ENCODE measurements at regions not wholly inside any gene's neighbourhood (a gene's known extent, or its start where the extent isn't known, plus 50 kb on each side); places are given as distances from the start of the nearest gene placed in this dataset.
"Not testable (repeated sequence)": the region's sequence is repeated elsewhere in the genome, so short reads cannot be mapped to it uniquely, and the experiment has no call there.

- Histone ChIP-seq H3K36me3 (ENCODE audit: control insufficient read depth, insufficient read depth, low read length) (no peaks in the 10 kb centered on the region), H3K4me3 (ENCODE audit: low read depth, low read length) (no peak overlapping the region), H3K27me3 (ENCODE audit: control insufficient read depth, insufficient read depth, low read length) (no peaks in the 10 kb centered on the region), H3K9ac (ENCODE audit: low read length) (no peak overlapping the region), H3K27ac (ENCODE audit: low read depth, low read length) (no peak overlapping the region), H3K9me3 (ENCODE audit: control insufficient read depth, insufficient read depth, low read depth, low read length) (peaks cover 4% of the 10 kb centered on the region; the same call in 1 of the 2 replicates), H3K4me1 (ENCODE audit: control insufficient read depth, insufficient read depth, low read length) (no peaks in the 10 kb centered on the region)
Observed at GRCh38 chr15:89028036-89028435, 60.2 kb upstream of the ABHD2 start.

GRCh38 chr15:89030311-89030710 lies 57.9 kb upstream of the ABHD2 start:
- H3K27me3 ChIP-seq (ENCODE audit: control insufficient read depth, insufficient read depth, low read length), result no peaks in the 10 kb centered on the region
- H3K9me3 ChIP-seq (ENCODE audit: control insufficient read depth, insufficient read depth, low read depth, low read length), result peaks cover 4% of the 10 kb centered on the region; the same call in 1 of the 2 replicates
- H3K4me1 ChIP-seq (ENCODE audit: control insufficient read depth, insufficient read depth, low read length), result no peaks in the 10 kb centered on the region
- no peaks in the 10 kb centered on the region for H3K36me3 ChIP-seq (ENCODE audit: control insufficient read depth, insufficient read depth, low read length)
- no peak overlapping the region for H3K9ac ChIP-seq (ENCODE audit: low read length)
- no peak overlapping the region for H3K4me3 ChIP-seq (ENCODE audit: low read depth, low read length)
- H3K27ac ChIP-seq (ENCODE audit: low read depth, low read length), result no peak overlapping the region

GRCh38 chr15:89031637-89032285 lies 56.5 kb upstream of the ABHD2 start:
- H3K4me3 ChIP-seq (ENCODE audit: low read depth, low read length); H3K36me3 ChIP-seq (ENCODE audit: control insufficient read depth, insufficient read depth, low read length); H3K27me3 ChIP-seq (ENCODE audit: control insufficient read depth, insufficient read depth, low read length); H3K9me3 ChIP-seq (ENCODE audit: control insufficient read depth, insufficient read depth, low read depth, low read length); H3K9ac ChIP-seq (ENCODE audit: low read length); H3K4me1 ChIP-seq (ENCODE audit: control insufficient read depth, insufficient read depth, low read length); H3K27ac ChIP-seq (ENCODE audit: low read depth, low read length): not testable (repeated sequence)

- Histone ChIP-seq H3K4me3 (ENCODE audit: low read depth, low read length) (no peak overlapping the region), H3K4me1 (ENCODE audit: control insufficient read depth, insufficient read depth, low read length) (no peaks in the 10 kb centered on the region), H3K9ac (ENCODE audit: low read length) (no peak overlapping the region), H3K27ac (ENCODE audit: low read depth, low read length) (no peak overlapping the region), H3K36me3 (ENCODE audit: control insufficient read depth, insufficient read depth, low read length) (no peaks in the 10 kb centered on the region), H3K27me3 (ENCODE audit: control insufficient read depth, insufficient read depth, low read length) (no peaks in the 10 kb centered on the region), H3K9me3 (ENCODE audit: control insufficient read depth, insufficient read depth, low read depth, low read length) (no peaks in the 10 kb centered on the region)
Observed at GRCh38 chr15:89034305-89034704, 54.0 kb upstream of the ABHD2 start.

- H3K9me3 ChIP-seq (ENCODE audit: control insufficient read depth, insufficient read depth, low read depth, low read length), result no peaks in the 10 kb centered on the region
- H3K4me3 ChIP-seq (ENCODE audit: low read depth, low read length), result no peak overlapping the region
- H3K27me3 ChIP-seq (ENCODE audit: control insufficient read depth, insufficient read depth, low read length), result no peaks in the 10 kb centered on the region
- no peaks in the 10 kb centered on the region for H3K36me3 ChIP-seq (ENCODE audit: control insufficient read depth, insufficient read depth, low read length)
- H3K9ac ChIP-seq (ENCODE audit: low read length), result no peak overlapping the region
- no peaks in the 10 kb centered on the region for H3K4me1 ChIP-seq (ENCODE audit: control insufficient read depth, insufficient read depth, low read length)
- H3K27ac ChIP-seq (ENCODE audit: low read depth, low read length), result no peak overlapping the region
Observed at GRCh38 chr15:89035150-89035549, 53.1 kb upstream of the ABHD2 start.

GRCh38 chr15:89035658-89036057 lies 52.6 kb upstream of the ABHD2 start:
- Histone ChIP-seq H3K4me1 (ENCODE audit: control insufficient read depth, insufficient read depth, low read length) (no peaks in the 10 kb centered on the region), H3K27ac (ENCODE audit: low read depth, low read length) (no peak overlapping the region), H3K9me3 (ENCODE audit: control insufficient read depth, insufficient read depth, low read depth, low read length) (no peaks in the 10 kb centered on the region), H3K27me3 (ENCODE audit: control insufficient read depth, insufficient read depth, low read length) (no peaks in the 10 kb centered on the region), H3K4me3 (ENCODE audit: low read depth, low read length) (no peak overlapping the region), H3K36me3 (ENCODE audit: control insufficient read depth, insufficient read depth, low read length) (no peaks in the 10 kb centered on the region), H3K9ac (ENCODE audit: low read length) (no peak overlapping the region)

- H3K4me3 ChIP-seq (ENCODE audit: low read depth, low read length), result no peak overlapping the region
- no peaks in the 10 kb centered on the region for H3K36me3 ChIP-seq (ENCODE audit: control insufficient read depth, insufficient read depth, low read length)
- H3K27ac ChIP-seq (ENCODE audit: low read depth, low read length), result no peak overlapping the region
- H3K9ac ChIP-seq (ENCODE audit: low read length), result no peak overlapping the region
- no peaks in the 10 kb centered on the region for H3K27me3 ChIP-seq (ENCODE audit: control insufficient read depth, insufficient read depth, low read length)
- H3K9me3 ChIP-seq (ENCODE audit: control insufficient read depth, insufficient read depth, low read depth, low read length), result no peaks in the 10 kb centered on the region
- H3K4me1 ChIP-seq (ENCODE audit: control insufficient read depth, insufficient read depth, low read length), result no peaks in the 10 kb centered on the region
Observed at GRCh38 chr15:89038146-89038545, 50.1 kb upstream of the ABHD2 start.
